ENCODE measurements at regions not wholly inside any gene's neighbourhood (a gene's known extent, or its start where the extent isn't known, plus 50 kb on each side); places are given as distances from the start of the nearest gene placed in this dataset.

GRCh38 chr14:104237651-104238423 lies 99.5 kb downstream of the KIF26A start:
- intact Hi-C loops (cut with micrococcal nuclease; ENCODE audit: unreplicated experiment) = no loop called here
- H3K4me1 ChIP-seq (ENCODE audit: insufficient read depth, low read length, poor library complexity, severe bottlenecking) = no peaks in the 10 kb centered on the region
- no peaks in the 10 kb centered on the region for H3K9me3 ChIP-seq (ENCODE audit: low read depth, low read length, poor library complexity, severe bottlenecking)
- BruUV-seq (replicated peaks) = no TSS peak
- H3K27ac ChIP-seq (ENCODE audit: low read depth, low read length, poor library complexity, severe bottlenecking) = no peak overlapping the region
- ChIA-PET CTCF (no interaction called here), POLR2A (ENCODE audit: low non-redundant PET) (no interaction called here)
- no peak for TF ChIP-seq EZH2 (IDR thresholded peaks at IDR 0.05; ENCODE audit: borderline replicate concordance, low read depth, low read length, poor library complexity, severe bottlenecking)
- no peak for TF ChIP-seq CTCF (conservative IDR thresholded peaks at IDR 0.05; ENCODE audit: low read depth, low read length)
- DNase-seq (ENCODE audit: low spot score) = no peak
- H3K27me3 ChIP-seq (replicated peaks; ENCODE audit: insufficient read depth, low read depth, low read length, poor library complexity) = no peaks in the 10 kb centered on the region
- no peaks in the 10 kb centered on the region for H3K36me3 ChIP-seq (ENCODE audit: insufficient read depth, low read length, poor library complexity, severe bottlenecking)
- no peak overlapping the region for H3K4me3 ChIP-seq (ENCODE audit: low read depth, low read length, poor library complexity, severe bottlenecking)

GRCh38 chr14:104238424-104239184 lies 100.2 kb downstream of the KIF26A start:
- no TSS peak for BruUV-seq (replicated peaks)
- H3K27ac ChIP-seq (ENCODE audit: low read depth, low read length, poor library complexity, severe bottlenecking) = no peak overlapping the region
- H3K9me3 ChIP-seq (ENCODE audit: low read depth, low read length, poor library complexity, severe bottlenecking) = no peaks in the 10 kb centered on the region
- no peaks in the 10 kb centered on the region for H3K27me3 ChIP-seq (replicated peaks; ENCODE audit: insufficient read depth, low read depth, low read length, poor library complexity)
- no peak for DNase-seq (ENCODE audit: low spot score)
- H3K4me3 ChIP-seq (ENCODE audit: low read depth, low read length, poor library complexity, severe bottlenecking) = no peak overlapping the region
- no peaks in the 10 kb centered on the region for H3K4me1 ChIP-seq (ENCODE audit: insufficient read depth, low read length, poor library complexity, severe bottlenecking)
- TF ChIP-seq EZH2 (IDR thresholded peaks at IDR 0.05; ENCODE audit: borderline replicate concordance, low read depth, low read length, poor library complexity, severe bottlenecking) = no peak
- TF ChIP-seq CTCF (conservative IDR thresholded peaks at IDR 0.05; ENCODE audit: low read depth, low read length) = no peak
- H3K36me3 ChIP-seq (ENCODE audit: insufficient read depth, low read length, poor library complexity, severe bottlenecking) = no peaks in the 10 kb centered on the region
- ChIA-PET CTCF (no interaction called here), POLR2A (ENCODE audit: low non-redundant PET) (no interaction called here)
- intact Hi-C loops (cut with micrococcal nuclease; ENCODE audit: unreplicated experiment) = no loop called here

GRCh38 chr14:104239185-104239775 lies 100.9 kb downstream of the KIF26A start:
- CTCF ChIA-PET = no interaction called here
- Histone ChIP-seq H3K4me3 (ENCODE audit: low read depth, low read length, poor library complexity, severe bottlenecking) (no peak overlapping the region), H3K27me3 (replicated peaks; ENCODE audit: insufficient read depth, low read depth, low read length, poor library complexity) (no peaks in the 10 kb centered on the region), H3K27ac (ENCODE audit: low read depth, low read length, poor library complexity, severe bottlenecking) (no peak overlapping the region), H3K4me1 (ENCODE audit: insufficient read depth, low read length, poor library complexity, severe bottlenecking) (no peaks in the 10 kb centered on the region), H3K9me3 (ENCODE audit: low read depth, low read length, poor library complexity, severe bottlenecking) (no peaks in the 10 kb centered on the region), H3K36me3 (ENCODE audit: insufficient read depth, low read length, poor library complexity, severe bottlenecking) (no peaks in the 10 kb centered on the region)
- POLR2A ChIA-PET (ENCODE audit: low non-redundant PET) = no interaction called here
- DNase-seq (ENCODE audit: low spot score) = no peak
- intact Hi-C loops (cut with micrococcal nuclease; ENCODE audit: unreplicated experiment) = no loop called here
- no TSS peak for BruUV-seq (replicated peaks)
- TF ChIP-seq EZH2 (IDR thresholded peaks at IDR 0.05; ENCODE audit: borderline replicate concordance, low read depth, low read length, poor library complexity, severe bottlenecking) (no peak), CTCF (conservative IDR thresholded peaks at IDR 0.05; ENCODE audit: low read depth, low read length) (no peak)
